ENCODE measurements at regions not wholly inside any gene's neighbourhood (a gene's known extent, or its start where the extent isn't known, plus 50 kb on each side); places are given as distances from the start of the nearest gene placed in this dataset.
A peak's percentile ranks its signal among the peaks of the same experiment; 100 is the strongest.

- peaks cover 0 to 5% (median 0%) of the 10 kb centered on the region in 4 donors for H3K4me1 ChIP-seq
- peaks cover 0 to 3% (median 0%) of the 10 kb centered on the region in 4 donors for H3K9me3 ChIP-seq
- H3K36me3 ChIP-seq: no peaks in the 10 kb centered on the region
- no peak for DNase-seq
- H3K27ac ChIP-seq: no peak overlapping the region
- no peak overlapping the region for H3K4me3 ChIP-seq
- H3K27me3 ChIP-seq: no peaks in the 10 kb centered on the region
- WGBS, 2 donors: 82 to 90% methylated on average over 2 of the region's 2 CpGs
- TF ChIP-seq POLR2A (IDR thresholded peaks at IDR 0.05): no peak
- no peak for TF ChIP-seq CTCF (IDR thresholded peaks at IDR 0.05)
- TF ChIP-seq EP300 (IDR thresholded peaks at IDR 0.05): no peak
- TF ChIP-seq POLR2AphosphoS5 (IDR thresholded peaks at IDR 0.05): no peak
- intact Hi-C loops (cut with DNase I): no loop called here
These were observed 205.2 kb downstream of the SCG2 start for GRCh38 chr2:223396993-223397392.

- TF ChIP-seq POLR2AphosphoS5 (IDR thresholded peaks at IDR 0.05): no peak
- TF ChIP-seq CTCF (IDR thresholded peaks at IDR 0.05): no peak
- TF ChIP-seq EP300 (IDR thresholded peaks at IDR 0.05): no peak
- TF ChIP-seq POLR2A (IDR thresholded peaks at IDR 0.05): no peak
- DNase-seq: no peak
- intact Hi-C loops (cut with DNase I): no loop called here
- Histone ChIP-seq H3K4me3 (no peak overlapping the region), H3K9me3 (no peaks in the 10 kb centered on the region), H3K4me1 (no peaks in the 10 kb centered on the region), H3K27ac (no peak overlapping the region), H3K27me3 (no peaks in the 10 kb centered on the region), H3K36me3 (no peaks in the 10 kb centered on the region)
- WGBS, 2 donors: 54 to 74% methylated on average over 3 of the region's 3 CpGs
These were observed 202.7 kb downstream of the SCG2 start for GRCh38 chr2:223399357-223399957.

GRCh38 chr2:223404616-223405015 lies 197.5 kb downstream of the SCG2 start:
- no peak for DNase-seq
- Histone ChIP-seq H3K4me1 (no peaks in the 10 kb centered on the region), H3K36me3 (no peaks in the 10 kb centered on the region), H3K27me3 (no peaks in the 10 kb centered on the region), H3K9me3 (no peaks in the 10 kb centered on the region), H3K27ac (no peak overlapping the region), H3K4me3 (no peak overlapping the region)
- TF ChIP-seq CTCF (IDR thresholded peaks at IDR 0.05): no peak
- no peak for TF ChIP-seq POLR2AphosphoS5 (IDR thresholded peaks at IDR 0.05)
- TF ChIP-seq POLR2A (IDR thresholded peaks at IDR 0.05): no peak
- no peak for TF ChIP-seq EP300 (IDR thresholded peaks at IDR 0.05)
- WGBS, 2 donors: 77 to 94% methylated on average over 1 of the region's 1 CpG
- intact Hi-C loops (cut with DNase I): no loop called here

GRCh38 chr2:223414646-223415045 lies 187.5 kb downstream of the SCG2 start:
- peaks cover 0 to 35% (median 19%) of the 10 kb centered on the region in 4 donors for H3K4me1 ChIP-seq
- intact Hi-C loops (cut with DNase I): no loop called here
- DNase-seq: peak; percentile 68
- 82 to 92% methylated on average over 2 of the region's 2 CpGs for WGBS, 2 donors
- H3K4me3 ChIP-seq: no peak overlapping the region
- no peaks in the 10 kb centered on the region for H3K27me3 ChIP-seq
- TF ChIP-seq POLR2A (IDR thresholded peaks at IDR 0.05): no peak
- no peak for TF ChIP-seq CTCF (IDR thresholded peaks at IDR 0.05)
- TF ChIP-seq EP300 (IDR thresholded peaks at IDR 0.05): no peak
- peak in 1 of 4 donors; percentile 14 for TF ChIP-seq POLR2AphosphoS5 (IDR thresholded peaks at IDR 0.05)
- H3K27ac ChIP-seq: peak overlapping the region in 2 of 4 donors; percentile 8 to 46
- H3K36me3 ChIP-seq: no peaks in the 10 kb centered on the region
- no peaks in the 10 kb centered on the region for H3K9me3 ChIP-seq

- H3K36me3 ChIP-seq: no peaks in the 10 kb centered on the region
- peaks cover 0 to 40% (median 20%) of the 10 kb centered on the region in 4 donors for H3K4me1 ChIP-seq
- 91 to 92% methylated on average over 1 of the region's 1 CpG for WGBS, 2 donors
- intact Hi-C loops (cut with DNase I): no loop called here
- no peak for TF ChIP-seq POLR2A (IDR thresholded peaks at IDR 0.05)
- no peak for TF ChIP-seq POLR2AphosphoS5 (IDR thresholded peaks at IDR 0.05)
- no peak for TF ChIP-seq EP300 (IDR thresholded peaks at IDR 0.05)
- no peak for TF ChIP-seq CTCF (IDR thresholded peaks at IDR 0.05)
- H3K27me3 ChIP-seq: no peaks in the 10 kb centered on the region
- H3K4me3 ChIP-seq: no peak overlapping the region
- DNase-seq: no peak
- H3K27ac ChIP-seq: peak overlapping the region in 2 of 4 donors; percentile 8 to 46
- no peaks in the 10 kb centered on the region for H3K9me3 ChIP-seq
These were observed 187.1 kb downstream of the SCG2 start for GRCh38 chr2:223415071-223415470.
